ENCODE measurements at regions not wholly inside any gene's neighbourhood (a gene's known extent, or its start where the extent isn't known, plus 50 kb on each side); places are given as distances from the start of the nearest gene placed in this dataset.

DNA sequence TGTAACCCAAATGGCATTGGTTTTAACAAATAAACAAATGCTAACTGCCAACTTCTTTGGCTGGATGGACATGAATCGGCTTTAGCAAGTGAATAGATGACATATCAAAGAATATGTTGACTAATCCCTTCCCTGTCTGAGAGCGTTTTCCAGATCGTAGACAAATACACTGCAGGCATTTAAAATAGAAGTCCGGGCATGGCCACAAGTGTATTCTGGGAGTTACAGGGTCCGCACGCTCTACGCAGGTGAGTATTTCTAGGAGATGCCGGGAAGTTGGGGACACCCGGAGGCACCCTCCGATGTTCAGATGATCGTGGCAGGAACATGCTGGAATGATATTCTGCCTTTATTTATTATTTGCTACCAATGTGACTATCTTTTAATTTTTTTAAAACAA lies 53.2 kb upstream of the ZNF536 start:
- DNase-seq (ENCODE audit: low read depth in 3 of 3, low spot score in 2 of 3) = no peak

DNA sequence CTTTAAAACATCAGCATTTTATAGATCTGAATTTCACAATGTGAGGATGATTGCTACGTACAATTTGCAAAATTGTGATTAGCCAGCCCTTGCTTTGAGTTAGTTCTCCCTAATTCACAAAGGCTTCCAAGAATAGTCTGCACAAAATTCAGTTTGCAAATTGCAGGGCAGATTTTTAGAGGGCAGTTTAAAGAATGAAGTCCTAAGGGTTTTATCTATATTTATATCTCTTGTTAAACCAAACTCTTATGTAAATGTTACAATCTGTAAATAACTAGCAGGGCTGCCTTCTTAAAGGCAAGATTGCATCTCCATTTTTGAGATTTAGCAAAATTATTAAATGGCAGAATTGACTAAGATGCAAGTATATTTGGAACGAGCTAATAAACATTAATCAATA lies 52.8 kb upstream of the ZNF536 start:
- no peak for DNase-seq (ENCODE audit: low read depth in 3 of 3, low spot score in 2 of 3)

DNA sequence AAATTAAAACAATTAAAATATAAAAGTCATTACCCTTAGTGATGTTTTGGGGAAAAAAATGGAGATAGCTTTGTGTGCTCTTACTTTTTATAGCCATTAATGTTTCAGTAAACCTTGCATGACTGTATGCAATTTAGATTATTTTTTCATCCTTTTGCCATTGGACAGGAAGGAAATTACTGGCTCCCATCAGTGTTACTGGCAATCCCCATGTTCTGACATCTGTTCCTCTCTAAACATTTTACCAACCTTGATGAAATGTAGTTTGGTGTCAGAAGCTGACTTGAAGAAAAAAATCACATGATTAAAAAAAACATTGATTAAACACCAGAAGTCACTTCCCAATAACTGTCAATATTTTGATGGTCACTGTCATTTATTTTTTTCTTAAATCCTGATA lies 52.3 kb upstream of the ZNF536 start:
- DNase-seq (ENCODE audit: low read depth in 3 of 3, low spot score in 2 of 3) = no peak

DNA sequence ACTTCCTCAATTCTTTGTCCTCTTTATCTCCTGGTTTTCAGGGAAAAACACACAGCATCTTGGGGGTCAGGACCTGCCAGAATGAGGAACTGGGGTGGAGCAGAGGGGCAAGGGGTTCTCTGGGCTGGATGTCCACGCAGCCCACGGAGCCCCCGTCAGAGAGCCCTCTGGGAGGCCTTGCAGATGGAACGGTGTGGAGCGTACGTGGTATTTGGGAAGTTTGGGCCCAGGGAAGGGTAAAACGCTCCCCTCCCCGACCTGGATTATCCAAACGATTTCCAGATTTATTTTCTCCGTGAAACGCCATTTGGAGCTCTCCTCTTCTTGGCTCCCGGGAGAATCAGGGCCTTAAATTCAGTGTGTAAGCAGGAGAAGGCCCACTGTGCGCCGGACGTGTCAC lies 51.7 kb upstream of the ZNF536 start:
- DNase-seq (ENCODE audit: low read depth in 3 of 3, low spot score in 2 of 3) = no peak

DNA sequence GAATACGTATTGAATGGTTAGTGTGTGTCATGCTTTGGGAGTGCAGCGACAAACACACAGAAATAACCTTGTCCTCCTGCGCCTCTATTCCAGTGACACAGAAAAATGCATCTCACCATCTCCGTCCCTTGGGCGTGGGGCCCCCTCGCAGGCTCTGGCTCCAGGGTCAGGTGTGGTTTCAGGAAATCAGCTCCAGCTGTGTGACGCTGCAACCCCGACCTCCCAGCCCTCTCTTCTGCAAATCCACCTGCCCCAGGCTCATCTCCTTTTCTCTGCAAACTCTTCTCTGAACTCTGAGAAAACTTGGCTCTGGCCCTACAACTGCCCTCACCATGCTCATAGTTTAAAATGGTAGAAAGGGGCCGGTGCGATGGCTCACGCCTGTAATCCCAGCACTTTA lies 51.3 kb upstream of the ZNF536 start:
- DNase-seq (ENCODE audit: low read depth in 3 of 3, low spot score in 2 of 3) = no peak
